ENCODE measurements at regions not wholly inside any gene's neighbourhood (a gene's known extent, or its start where the extent isn't known, plus 50 kb on each side); places are given as distances from the start of the nearest gene placed in this dataset.

GRCh38 chr20:48358176-48359054 is 469.4 kb downstream of the PREX1 start:
- DNase-seq (ENCODE audit: low read depth in 3 of 3): no peak

- no peak for DNase-seq (ENCODE audit: low read depth in 3 of 3)
Observed at GRCh38 chr20:48357714-48358113, 470.1 kb downstream of the PREX1 start.

GRCh38 chr20:48354903-48355302 is 472.9 kb downstream of the PREX1 start:
- DNase-seq (ENCODE audit: low read depth in 3 of 3): no peak

GRCh38 chr20:48354320-48354876 is 473.4 kb downstream of the PREX1 start:
- DNase-seq (ENCODE audit: low read depth in 3 of 3): no peak

- no peak for DNase-seq (ENCODE audit: low read depth in 3 of 3)
Observed at GRCh38 chr20:48352628-48353027, 475.2 kb downstream of the PREX1 start.

- no peak for DNase-seq (ENCODE audit: low read depth in 3 of 3)
Observed at GRCh38 chr20:48352042-48352441, 475.8 kb downstream of the PREX1 start.

- DNase-seq (ENCODE audit: low read depth in 3 of 3): no peak
Observed at GRCh38 chr20:48350313-48350988, 477.3 kb downstream of the PREX1 start.

GRCh38 chr20:48349656-48350055 is 478.1 kb downstream of the PREX1 start:
- DNase-seq (ENCODE audit: low read depth in 3 of 3): no peak

GRCh38 chr20:48348022-48348421 is 479.8 kb downstream of the PREX1 start:
- no peak for DNase-seq (ENCODE audit: low read depth in 3 of 3)

GRCh38 chr20:48342822-48343513 is 484.8 kb downstream of the PREX1 start:
- no peak for DNase-seq (ENCODE audit: low read depth in 3 of 3)

- DNase-seq (ENCODE audit: low read depth in 3 of 3): no peak
Observed at GRCh38 chr20:48340883-48341281, 486.9 kb downstream of the PREX1 start.

- DNase-seq (ENCODE audit: low read depth in 3 of 3): no peak
Observed at GRCh38 chr20:48339986-48340882, 487.6 kb downstream of the PREX1 start.

- no peak for DNase-seq (ENCODE audit: low read depth in 3 of 3)
Observed at GRCh38 chr20:48339190-48339985, 488.4 kb downstream of the PREX1 start.

GRCh38 chr20:48338717-48339116 is 489.1 kb downstream of the PREX1 start:
- DNase-seq (ENCODE audit: low read depth in 3 of 3): no peak

GRCh38 chr20:48336597-48336996 is 491.2 kb downstream of the PREX1 start:
- DNase-seq (ENCODE audit: low read depth in 3 of 3): no peak

GRCh38 chr20:48335308-48336050 is 492.3 kb downstream of the PREX1 start:
- DNase-seq (ENCODE audit: low read depth in 3 of 3): no peak

- DNase-seq (ENCODE audit: low read depth in 3 of 3): no peak
Observed at GRCh38 chr20:48333707-48334106, 494.1 kb downstream of the PREX1 start.

- DNase-seq (ENCODE audit: low read depth in 3 of 3): no peak
Observed at GRCh38 chr20:48332555-48332954, 495.2 kb downstream of the PREX1 start.

- no peak for DNase-seq (ENCODE audit: low read depth in 3 of 3)
Observed at GRCh38 chr20:48331518-48332286, 496.1 kb downstream of the PREX1 start.

Data from stimulated activated CD4-positive, alpha-beta T cell treated with anti-CD3 and anti-CD28 coated beads, TNF-alpha, amount 100 ng/mL, for 48 hours (primary cell).